ENCODE measurements at regions not wholly inside any gene's neighbourhood (a gene's known extent, or its start where the extent isn't known, plus 50 kb on each side); places are given as distances from the start of the nearest gene placed in this dataset.

DNA sequence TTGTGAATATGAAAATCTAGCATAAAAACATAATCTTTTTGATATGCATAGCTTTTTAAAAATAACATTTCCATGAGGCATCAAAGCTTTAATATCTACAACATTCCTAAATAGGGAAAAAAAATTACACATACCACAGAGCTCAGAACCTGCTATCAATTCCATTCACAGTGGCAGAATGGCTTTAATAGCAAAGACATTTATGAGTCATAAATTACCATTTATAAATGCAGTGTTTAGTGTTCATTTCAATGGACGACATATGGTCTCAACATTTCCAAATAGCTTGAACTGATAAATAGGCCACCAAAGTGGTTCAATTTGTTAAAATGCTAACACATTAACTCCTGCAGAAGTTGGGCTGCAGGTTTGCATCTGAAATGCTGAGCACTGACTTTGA lies 600.6 kb upstream of the SETBP1 start:
- no peak for DNase-seq

DNA sequence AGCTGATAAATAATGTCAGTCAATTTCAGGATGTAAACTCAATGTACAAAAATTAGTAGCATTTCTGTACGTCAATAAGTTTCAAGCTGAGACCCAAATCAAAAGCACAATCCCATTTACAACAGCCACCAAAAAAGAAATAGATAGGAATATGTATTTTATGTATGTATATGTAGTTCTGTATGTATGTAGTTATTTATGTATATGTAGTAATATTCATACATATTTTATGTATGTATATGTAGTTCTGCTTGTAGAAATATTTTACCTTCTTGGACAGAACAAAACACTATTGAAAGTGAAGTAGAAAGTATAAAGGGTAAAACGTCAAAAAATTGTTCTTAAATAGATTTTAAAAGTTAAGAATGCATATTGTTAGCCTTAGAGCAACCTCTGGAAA lies 591.0 kb upstream of the SETBP1 start:
- no peak for DNase-seq

DNA sequence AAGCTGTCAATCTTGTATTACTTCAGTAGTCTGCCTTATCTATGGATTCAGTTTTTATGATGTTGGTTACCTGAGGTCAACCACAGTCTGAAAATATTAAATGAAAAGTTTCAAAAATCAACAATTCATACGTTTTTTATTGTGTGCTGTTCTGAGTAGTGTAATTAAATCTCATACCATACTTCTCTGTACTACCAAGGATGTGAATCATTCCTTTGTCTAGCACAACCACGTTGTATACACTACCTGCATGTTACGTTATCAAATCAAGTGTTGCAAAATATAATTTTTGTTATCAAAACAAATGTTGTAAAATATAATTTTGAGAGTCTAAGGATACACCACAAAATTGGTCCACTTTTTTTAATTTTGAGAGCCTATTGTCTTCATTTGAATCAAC lies 590.2 kb upstream of the SETBP1 start:
- DNase-seq: no peak

DNA sequence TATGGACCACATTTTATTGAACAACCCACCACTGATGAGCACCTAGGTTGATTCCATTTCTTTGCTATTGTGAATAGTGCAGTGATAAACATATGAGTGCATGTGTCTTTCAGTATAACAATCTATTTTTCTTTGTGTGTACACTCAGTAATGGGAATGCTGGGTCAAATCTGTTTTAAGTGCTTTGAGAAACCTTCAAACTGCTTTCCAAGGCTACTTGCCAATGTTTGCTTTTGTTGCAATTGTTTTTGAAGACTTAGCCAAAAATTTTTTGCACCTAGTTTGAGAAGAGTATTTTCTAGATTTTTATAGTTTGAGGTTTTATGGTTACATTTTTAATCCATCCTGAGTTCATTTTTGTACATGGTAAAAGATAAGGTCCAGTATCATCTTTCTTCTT lies 587.4 kb upstream of the SETBP1 start:
- DNase-seq: no peak

DNA sequence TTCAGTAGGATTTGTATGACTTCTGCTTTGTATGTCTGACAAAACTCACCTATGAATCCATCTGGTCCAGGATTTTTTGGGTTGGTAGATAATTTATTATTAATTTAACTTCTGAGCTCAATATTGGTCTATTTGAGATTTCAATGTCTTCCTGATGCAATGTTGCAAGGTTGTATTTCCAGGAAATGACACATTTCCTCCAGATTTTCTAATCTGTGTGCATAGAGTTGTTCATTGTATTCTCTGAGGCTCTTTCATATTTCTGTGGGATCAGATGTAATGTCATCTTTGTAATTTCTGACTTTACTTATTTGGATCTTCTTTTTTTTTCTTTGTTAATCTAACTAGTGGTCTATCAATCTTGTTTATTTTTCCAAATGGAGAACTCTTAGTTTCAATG lies 584.7 kb upstream of the SETBP1 start:
- DNase-seq: no peak

DNA sequence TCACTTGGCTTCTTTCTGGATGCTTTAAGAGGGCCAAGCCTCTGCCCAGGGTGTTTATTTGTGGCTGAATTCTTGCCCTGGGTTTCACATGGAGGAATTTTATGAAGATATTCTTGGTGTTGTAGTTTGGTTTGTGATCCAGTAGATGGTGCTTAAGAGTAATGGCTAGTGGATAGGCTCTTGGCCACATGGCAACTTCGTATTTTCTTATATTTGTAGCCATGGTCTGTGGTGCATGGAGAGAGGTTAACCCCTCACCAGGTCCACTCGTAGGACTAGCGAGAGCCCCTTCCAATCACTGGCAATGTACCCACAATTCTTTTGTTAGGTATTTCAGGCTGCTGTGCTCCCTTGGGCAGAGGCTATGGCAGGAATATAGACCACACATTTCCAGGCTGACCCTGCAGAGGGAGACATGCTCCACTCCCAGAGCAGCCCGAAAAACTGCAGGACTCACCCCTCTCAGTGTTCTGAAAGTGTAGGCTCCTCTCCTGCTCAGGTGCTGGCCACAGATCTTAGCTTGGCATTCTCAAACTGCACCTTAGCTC lies 582.1 kb upstream of the SETBP1 start:
- DNase-seq: no peak

DNA sequence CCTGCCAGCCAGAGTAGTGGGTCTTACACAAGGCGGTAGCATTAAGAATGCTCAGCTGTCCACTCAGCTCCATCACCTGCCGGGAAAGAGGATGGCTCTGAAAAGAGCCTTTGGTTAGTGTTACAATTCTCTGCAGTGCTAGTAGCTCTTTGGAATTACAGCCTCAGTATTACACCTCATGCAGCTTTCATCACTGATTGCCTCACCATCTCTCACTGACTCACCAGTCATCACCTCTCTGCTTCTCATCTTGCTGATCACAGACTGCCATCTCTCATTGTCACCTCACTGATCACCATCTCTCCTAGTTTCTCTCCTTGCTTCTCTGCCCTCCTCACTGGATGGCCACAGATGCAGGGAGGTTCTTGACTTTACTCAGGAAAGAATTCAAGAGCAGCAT lies 573.5 kb upstream of the SETBP1 start:
- no peak for DNase-seq

DNA sequence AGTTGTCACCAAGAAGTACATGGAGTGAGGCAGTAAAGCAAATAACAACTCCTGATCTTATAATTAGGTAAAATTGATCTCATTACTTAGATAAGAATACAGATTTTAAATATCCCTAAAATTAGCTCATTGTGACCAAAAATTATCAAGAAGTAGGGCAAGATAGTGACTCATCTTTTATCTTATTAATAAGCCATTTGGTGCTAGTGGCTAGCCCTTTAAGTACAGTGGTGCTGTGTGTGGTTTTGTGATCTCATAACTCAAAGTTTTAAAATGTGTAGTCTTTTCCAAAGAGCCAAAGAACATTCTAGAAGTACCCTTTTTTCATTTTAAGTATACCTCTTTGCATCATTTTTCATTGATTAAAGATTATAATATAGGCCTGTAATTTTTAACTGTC lies 569.4 kb upstream of the SETBP1 start:
- DNase-seq: no peak

DNA sequence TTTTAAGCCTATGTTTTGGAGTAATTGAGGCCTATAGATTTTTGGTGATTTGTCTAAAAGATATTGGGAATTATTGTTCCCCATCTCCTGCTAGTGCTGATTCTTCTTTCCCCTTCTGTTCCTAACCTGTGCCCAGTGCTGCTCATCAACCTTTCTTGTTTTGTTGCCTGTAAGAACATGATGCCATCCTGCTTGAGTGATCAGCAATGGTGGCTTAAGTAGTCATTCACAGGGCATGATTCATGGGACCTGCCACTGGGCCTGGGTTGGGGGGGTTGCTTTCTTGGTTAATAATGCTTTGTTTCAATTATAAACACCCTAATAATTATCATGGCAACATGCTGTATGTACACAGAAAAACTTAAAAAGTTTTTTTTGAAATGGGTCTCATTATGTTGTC lies 562.9 kb upstream of the SETBP1 start:
- DNase-seq: no peak

DNA sequence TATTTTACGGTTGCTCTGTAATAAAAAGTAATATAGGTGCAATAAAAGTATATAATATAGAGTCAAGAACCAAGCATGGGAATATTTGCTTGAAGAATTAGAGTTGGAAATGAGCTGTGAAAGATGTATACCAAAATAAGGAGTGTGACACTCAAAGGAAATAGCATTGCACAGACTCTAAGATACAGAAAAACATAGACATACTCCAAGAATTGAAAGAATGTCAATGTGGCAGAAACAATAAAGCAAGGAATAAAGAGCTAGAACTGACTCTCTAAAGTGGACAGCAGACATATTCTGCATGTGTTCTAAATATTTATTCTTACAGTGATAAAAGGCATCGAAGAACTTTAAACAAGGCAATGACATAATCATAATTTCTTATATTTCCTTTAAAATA lies 561.1 kb upstream of the SETBP1 start:
- DNase-seq: no peak

DNA sequence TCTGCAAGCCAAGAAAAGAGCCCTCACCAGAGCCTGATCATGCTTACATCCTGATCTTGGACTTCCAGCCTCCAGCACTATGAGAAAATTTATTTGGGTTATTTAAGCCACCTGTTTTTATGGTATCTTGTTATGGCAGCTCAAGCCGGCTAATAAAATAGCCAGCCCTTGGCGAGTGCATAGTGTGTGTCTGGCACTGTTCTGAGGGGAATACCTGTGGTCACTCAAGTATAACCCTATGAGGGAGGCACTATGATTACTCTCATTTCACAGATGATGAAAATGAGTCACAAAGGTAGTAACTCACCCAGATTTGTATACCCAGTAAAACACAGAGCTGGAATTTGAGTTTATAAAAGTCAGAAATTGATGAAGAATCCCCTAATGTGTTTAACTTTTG lies 556.9 kb upstream of the SETBP1 start:
- no peak for DNase-seq

DNA sequence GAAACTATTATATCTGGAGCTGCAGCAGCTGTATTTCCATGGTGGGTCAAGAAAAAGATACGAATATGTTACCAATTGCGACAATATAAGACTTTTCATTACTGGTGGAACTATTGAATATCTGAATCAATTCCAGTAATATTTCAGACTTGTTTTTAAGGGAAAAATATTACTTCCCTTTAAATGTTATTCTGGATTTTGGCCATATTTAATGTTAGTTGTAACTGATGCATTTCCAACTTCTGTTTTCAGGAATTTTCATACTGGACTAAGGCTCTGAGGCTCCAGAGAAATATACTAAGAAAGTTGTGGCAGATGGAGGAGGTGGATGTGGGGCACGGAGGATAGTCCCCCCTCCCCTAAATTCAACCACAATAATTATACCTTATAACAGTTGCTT lies 555.2 kb upstream of the SETBP1 start:
- DNase-seq: no peak

DNA sequence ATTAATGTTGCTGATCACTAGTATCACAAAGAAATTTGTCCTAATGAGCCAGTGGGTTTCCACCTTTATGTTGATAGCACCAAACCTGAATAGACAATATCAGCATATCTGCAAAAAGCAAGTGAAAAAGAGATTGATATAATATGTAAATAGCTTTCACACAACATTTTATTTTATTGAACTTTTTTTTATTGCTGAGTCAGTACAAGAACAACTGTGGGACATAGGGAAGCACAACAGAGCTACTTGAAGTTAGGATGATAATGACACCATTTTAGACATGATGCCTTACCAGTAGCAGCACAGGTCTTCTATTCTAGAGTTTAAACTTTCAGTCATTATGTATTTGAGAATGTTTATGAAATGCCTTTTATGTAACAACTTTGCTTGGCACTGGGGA lies 554.1 kb upstream of the SETBP1 start:
- DNase-seq: no peak

DNA sequence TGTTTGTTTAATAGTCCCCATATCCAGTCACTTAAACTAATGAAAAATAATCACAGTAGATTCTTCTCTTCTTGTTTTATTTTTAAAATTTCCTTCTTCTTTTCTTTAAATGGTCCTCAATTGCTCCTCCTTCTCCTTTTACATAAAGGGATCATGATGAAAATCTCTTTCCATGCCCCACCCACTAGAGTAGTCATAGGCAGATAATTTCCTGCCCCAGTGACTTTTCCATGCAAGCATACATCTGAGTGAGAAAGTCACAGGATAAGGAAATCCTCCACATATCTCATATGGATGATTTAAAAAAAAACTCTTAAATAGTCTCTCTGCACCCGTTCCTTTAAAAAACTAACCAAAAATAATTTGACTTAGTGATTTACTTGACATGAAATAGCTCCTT lies 552.3 kb upstream of the SETBP1 start:
- DNase-seq: no peak

DNA sequence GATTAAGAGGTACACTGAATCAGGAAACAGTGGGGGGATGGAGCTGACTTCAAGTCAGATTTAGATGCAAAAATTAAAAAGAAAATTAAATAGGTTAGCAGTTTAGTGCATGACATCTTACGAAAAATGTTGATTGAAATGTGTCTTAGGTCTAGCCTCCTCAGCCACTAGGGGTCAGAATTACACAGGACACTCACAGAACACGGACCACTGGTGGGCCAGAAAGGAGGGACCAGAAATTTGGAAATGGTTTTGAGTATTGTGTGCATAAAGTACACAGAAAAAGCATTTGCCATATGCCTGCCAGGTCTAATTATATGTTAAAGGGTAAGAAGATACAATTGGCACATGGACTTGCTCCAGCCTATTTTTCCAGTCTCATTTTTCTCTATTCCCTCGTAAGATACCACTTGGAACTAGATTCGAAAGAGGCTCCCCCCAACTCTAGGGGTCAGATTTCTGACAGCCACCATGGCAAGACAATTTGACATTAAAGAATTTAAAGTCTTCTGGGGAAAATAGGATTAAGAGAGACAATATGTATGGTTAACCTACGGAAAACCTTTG lies 550.2 kb upstream of the SETBP1 start:
- DNase-seq: no peak

DNA sequence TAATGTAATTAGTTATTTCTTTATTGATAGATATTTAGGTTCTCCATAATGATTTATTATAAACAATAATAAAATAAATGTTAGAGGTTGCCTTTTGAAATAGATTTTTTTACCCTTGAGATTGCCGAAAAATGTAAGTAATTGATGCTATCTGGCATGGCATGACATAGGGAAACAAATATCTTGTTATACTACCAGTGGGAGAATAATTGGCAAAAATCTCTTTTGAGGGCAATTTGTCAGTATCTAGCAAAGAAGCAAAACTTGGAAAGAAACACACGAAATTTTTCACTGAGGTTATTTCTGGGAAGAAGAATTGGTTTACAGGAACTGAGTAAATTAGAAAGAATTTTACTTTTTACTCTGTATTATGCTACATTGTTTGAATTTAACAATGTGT lies 547.2 kb upstream of the SETBP1 start:
- DNase-seq: no peak

DNA sequence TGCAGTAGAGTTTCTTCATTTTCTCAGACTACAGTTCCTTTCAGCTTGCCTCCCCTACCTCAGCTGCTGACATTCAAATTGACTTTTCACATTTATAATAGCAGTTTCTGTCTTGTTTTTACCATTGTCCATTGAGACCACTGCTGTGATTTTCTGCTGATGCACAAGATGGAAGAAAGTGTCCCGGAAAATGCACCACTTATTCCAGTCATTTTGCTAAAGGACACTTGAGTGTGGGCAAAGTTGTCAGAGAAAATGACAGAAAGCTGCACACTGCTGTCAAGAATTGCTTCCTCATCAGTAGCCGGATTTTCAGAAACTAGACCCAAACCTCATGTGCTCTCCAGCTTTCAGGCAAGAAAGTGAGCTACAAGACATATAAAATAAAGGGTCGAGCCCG lies 546.2 kb upstream of the SETBP1 start:
- DNase-seq: no peak

DNA sequence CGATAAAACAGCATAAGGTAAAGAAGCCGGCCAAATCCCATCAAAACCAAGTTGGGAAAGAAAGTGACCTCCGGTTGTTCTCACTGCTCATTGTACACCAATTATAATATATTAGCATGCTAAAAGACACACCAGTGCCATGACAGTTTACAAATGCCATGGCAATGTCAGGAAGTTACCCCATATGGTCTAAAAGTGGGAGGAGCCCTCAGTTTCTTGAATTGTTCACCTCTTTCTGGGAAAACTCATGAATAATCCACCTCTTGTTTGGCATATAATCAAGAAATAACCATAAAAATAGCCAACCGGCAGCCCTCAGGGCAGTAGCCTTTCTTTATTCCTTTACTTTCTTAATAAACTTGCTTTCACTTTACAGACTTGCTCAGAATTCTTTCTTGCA lies 544.9 kb upstream of the SETBP1 start:
- DNase-seq: no peak

DNA sequence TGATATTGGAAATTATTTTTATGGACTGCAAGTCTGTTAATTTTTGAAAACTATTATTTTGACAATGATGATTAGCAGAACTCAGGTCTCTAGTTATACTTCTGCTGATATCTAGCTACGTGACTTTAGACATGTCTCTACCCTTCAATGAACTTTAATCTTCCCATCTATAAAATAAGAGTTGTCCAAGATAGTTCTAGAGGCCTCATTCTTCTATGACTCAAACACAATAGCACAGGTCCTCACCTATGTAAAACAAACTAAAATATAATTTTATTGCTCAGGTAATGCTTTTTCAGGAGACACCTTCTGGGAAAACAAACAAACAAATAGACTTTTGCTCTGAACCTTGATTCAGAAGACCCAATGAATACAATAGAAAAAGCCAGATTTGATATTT lies 544.4 kb upstream of the SETBP1 start:
- no peak for DNase-seq

DNA sequence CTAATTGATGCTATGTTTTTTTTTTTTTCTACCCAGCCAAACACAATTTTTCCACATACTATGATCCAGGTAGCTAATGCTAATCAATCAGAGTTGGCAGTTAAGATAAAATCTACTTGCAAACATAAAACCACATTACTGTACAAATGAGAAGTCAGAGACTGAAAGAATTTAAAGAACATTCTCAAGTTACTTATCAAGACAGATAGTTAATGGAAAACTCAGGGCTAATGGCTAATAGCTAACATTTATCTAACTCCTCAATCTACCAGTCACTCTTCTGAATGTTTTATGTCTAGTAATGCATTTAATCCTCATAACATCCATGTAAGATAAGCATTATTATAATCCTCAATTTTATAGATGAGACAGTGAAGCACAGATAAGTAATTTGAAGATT lies 537.6 kb upstream of the SETBP1 start:
- DNase-seq: no peak

DNA sequence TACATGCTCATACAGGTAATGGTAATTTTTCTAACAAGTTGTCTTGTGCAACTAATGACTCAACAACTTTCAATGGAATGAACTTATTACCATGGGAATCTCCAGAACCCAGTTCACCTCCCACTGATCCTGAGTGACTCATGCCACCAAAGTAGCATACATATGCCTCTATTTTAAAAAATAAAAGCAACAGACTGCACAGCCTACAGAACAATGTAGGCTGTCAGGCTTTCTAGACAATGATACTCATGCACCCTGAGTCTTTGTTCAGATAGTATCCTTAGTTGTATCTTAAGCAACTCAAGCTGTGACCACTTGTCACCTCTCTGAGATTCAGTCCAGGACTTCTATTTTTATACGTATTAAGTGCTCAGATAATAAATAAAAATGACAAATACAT lies 531.0 kb upstream of the SETBP1 start:
- DNase-seq: no peak

DNA sequence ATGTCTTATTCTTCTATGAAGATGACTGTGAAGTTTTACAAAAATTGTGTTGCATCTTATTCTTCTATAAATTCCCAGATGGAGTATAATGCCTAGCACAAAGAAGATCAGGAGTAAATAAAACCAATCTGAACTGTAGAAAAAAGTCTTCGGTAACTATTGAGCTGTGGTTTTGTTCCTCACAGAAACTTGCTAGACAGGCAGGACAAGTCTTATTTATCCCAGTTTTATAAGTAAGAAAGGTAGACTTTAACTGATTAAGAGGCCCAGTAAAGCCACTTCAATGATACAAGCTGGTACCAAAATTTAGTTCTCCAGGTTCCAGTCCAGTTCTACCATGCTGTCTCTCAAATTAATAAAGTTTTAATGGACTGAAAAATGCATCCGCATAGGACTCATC lies 526.7 kb upstream of the SETBP1 start:
- DNase-seq: no peak

DNA sequence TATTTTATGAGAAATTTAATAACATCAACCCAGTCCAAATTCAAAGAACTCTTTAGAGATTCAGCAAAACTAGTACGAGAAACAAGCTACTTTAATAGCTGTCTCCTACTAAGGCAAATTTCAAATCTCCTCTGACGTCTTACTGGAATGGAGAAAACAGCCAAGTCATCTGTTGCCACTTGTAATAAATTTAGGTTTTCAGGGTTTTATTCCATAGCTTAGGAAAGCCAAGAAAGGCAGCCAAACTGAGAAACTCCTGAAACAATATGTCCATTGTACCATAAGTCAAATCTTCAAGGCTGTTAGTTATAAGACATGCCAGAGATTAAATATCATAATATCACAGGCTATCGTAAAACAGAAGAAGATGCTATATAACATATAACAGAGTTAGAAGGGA lies 524.6 kb upstream of the SETBP1 start:
- no peak for DNase-seq

DNA sequence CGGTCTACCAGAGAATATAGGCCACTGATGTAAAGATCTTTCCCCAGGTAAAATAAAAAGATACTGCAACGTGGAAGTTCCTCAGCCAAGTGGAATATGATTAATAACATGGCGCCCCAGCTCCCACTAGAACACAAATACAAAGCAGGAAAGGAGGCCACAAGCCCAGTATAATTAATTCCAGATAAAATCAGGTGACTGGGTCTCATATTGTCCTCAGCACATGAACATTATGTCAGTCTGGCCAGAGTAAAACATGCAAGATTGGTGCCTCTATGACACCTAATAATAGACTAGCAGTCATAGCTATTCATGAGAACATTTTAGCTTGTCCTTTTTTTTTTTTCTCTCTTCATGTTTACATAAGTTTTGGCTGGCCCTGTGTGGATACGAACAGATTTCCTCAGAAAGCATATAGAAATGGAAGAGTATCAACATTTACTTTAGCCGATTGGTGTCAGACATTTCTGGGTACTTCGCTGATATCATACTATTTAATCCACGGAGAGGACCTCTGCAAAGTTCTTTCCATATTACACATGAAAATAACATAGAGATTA lies 523.8 kb upstream of the SETBP1 start:
- DNase-seq: no peak

DNA sequence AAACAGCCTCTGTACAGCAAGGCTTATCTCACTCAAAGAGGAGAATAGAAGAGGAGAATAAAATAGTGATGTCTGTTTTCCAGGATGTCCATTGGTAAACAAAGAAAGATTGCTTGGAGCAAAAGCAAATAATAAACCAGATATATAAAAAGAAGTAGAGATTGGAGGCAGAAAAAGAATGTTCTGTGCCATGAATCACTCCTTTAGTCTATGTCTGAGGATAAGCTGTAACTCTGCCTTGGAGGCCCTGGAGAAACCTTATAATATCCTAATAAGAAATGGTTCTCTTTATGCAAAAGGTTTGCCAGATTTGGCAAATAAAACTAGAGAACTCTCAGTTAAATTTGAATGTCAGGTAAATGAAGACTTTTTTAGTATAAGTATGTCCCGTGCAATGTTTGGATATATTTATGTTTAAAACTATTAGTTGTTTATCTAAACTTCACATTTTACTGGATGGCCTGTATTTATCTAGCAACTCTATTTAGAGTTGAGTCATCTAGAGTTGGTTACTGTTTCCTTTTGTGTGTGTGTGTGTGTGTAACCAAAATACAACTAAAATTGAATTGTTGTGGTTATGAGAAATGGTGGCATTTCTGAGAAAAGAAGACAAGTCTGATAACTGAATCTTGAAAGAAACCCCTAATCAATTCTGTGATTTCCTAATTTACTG lies 510.3 kb upstream of the SETBP1 start:
- no peak for DNase-seq

Data from stimulated activated CD8-positive, alpha-beta memory T cell treated with anti-CD3 and anti-CD28 coated beads, Interleukin-4, amount 100 ng/mL, for 48 hours (primary cell).